ENCODE measurements at regions not wholly inside any gene's neighbourhood (a gene's known extent, or its start where the extent isn't known, plus 50 kb on each side); places are given as distances from the start of the nearest gene placed in this dataset.

GRCh38 chr7:18295781-18296423, 199.6 kb upstream of the HDAC9 start:
- TF ChIP-seq CTCF (IDR thresholded peaks at IDR 0.05; ENCODE audit: unreplicated experiment) = no peak
- Mint-ChIP-seq H3K36me3 (ENCODE audit: insufficient read depth, unreplicated experiment) (no peaks in the 10 kb centered on the region), H3K27me3 (ENCODE audit: insufficient read depth, unreplicated experiment) (no peaks in the 10 kb centered on the region), H3K27ac (ENCODE audit: low read depth, unreplicated experiment) (no peak overlapping the region), H3K4me3 (ENCODE audit: unreplicated experiment) (no peak overlapping the region), H3K4me1 (ENCODE audit: insufficient read depth, unreplicated experiment) (no peaks in the 10 kb centered on the region), H3K9me3 (ENCODE audit: unreplicated experiment) (no peaks in the 10 kb centered on the region)
- intact Hi-C loops (cut with micrococcal nuclease) = no loop called here
- ChIA-PET POLR2A (no interaction called here), CTCF (interaction anchor here (0.8 to 1.0 kb wide), 3 partner anchors 26 to 591 kb away, joined by 3 to 6 read pairs (median 3); no protein-coding TSS in a partner anchor)
- BruUV-seq (replicated peaks) = no TSS peak
- no peak for DNase-seq (ENCODE audit: unreplicated experiment)

- Mint-ChIP-seq H3K27ac (ENCODE audit: low read depth, unreplicated experiment) (no peak overlapping the region), H3K9me3 (ENCODE audit: unreplicated experiment) (no peaks in the 10 kb centered on the region), H3K4me1 (ENCODE audit: insufficient read depth, unreplicated experiment) (peaks cover 11% of the 10 kb centered on the region), H3K27me3 (ENCODE audit: insufficient read depth, unreplicated experiment) (no peaks in the 10 kb centered on the region), H3K4me3 (ENCODE audit: unreplicated experiment) (no peak overlapping the region), H3K36me3 (ENCODE audit: insufficient read depth, unreplicated experiment) (no peaks in the 10 kb centered on the region)
- no peak for DNase-seq (ENCODE audit: unreplicated experiment)
- ChIA-PET POLR2A (interaction anchor here (0.6 kb wide), 1 partner anchor 533 kb away, joined by 3 read pairs; no protein-coding TSS in a partner anchor), CTCF (interaction anchor here (0.5 kb wide), 1 partner anchor 427 kb away, joined by 3 read pairs; no protein-coding TSS in a partner anchor)
- no TSS peak for BruUV-seq (replicated peaks)
- no peak for TF ChIP-seq CTCF (IDR thresholded peaks at IDR 0.05; ENCODE audit: unreplicated experiment)
- intact Hi-C loops (cut with micrococcal nuclease) = no loop called here
Measured at GRCh38 chr7:18302097-18302496, 193.5 kb upstream of the HDAC9 start.

- Mint-ChIP-seq H3K36me3 (ENCODE audit: insufficient read depth, unreplicated experiment) (no peaks in the 10 kb centered on the region), H3K9me3 (ENCODE audit: unreplicated experiment) (no peaks in the 10 kb centered on the region)
- no TSS peak for BruUV-seq (replicated peaks)
Measured at GRCh38 chr7:18305866-18306265, 189.7 kb upstream of the HDAC9 start.

GRCh38 chr7:18306696-18307095, 188.9 kb upstream of the HDAC9 start:
- H3K9me3 Mint-ChIP-seq (ENCODE audit: unreplicated experiment) = no peaks in the 10 kb centered on the region
- no TSS peak for BruUV-seq (replicated peaks)
- DNase-seq (ENCODE audit: unreplicated experiment) = no peak
- no peak overlapping the region for H3K27ac Mint-ChIP-seq (ENCODE audit: low read depth, unreplicated experiment)
- H3K4me1 Mint-ChIP-seq (ENCODE audit: insufficient read depth, unreplicated experiment) = peaks cover 11% of the 10 kb centered on the region
- intact Hi-C loops (cut with micrococcal nuclease) = no loop called here
- ChIA-PET POLR2A (no interaction called here), CTCF (interaction anchor here (0.6 kb wide), 1 partner anchor 202 kb away, joined by 3 read pairs; no protein-coding TSS in a partner anchor)
- H3K36me3 Mint-ChIP-seq (ENCODE audit: insufficient read depth, unreplicated experiment) = no peaks in the 10 kb centered on the region
- TF ChIP-seq CTCF (IDR thresholded peaks at IDR 0.05; ENCODE audit: unreplicated experiment) = no peak
- H3K4me3 Mint-ChIP-seq (ENCODE audit: unreplicated experiment) = no peak overlapping the region
- no peaks in the 10 kb centered on the region for H3K27me3 Mint-ChIP-seq (ENCODE audit: insufficient read depth, unreplicated experiment)

More at GRCh38 chr7:18305866-18306265, 189.7 kb upstream of the HDAC9 start:
- POLR2A ChIA-PET = no interaction called here
- Mint-ChIP-seq H3K4me1 (ENCODE audit: insufficient read depth, unreplicated experiment) (peaks cover 11% of the 10 kb centered on the region), H3K4me3 (ENCODE audit: unreplicated experiment) (no peak overlapping the region), H3K27me3 (ENCODE audit: insufficient read depth, unreplicated experiment) (no peaks in the 10 kb centered on the region), H3K27ac (ENCODE audit: low read depth, unreplicated experiment) (no peak overlapping the region)
- CTCF ChIA-PET = no interaction called here
- intact Hi-C loops (cut with micrococcal nuclease) = no loop called here
- TF ChIP-seq CTCF (IDR thresholded peaks at IDR 0.05; ENCODE audit: unreplicated experiment) = no peak
- DNase-seq (ENCODE audit: unreplicated experiment) = no peak
